SK-N-SH treated with all-trans-retinoic acid at 6 μM for 48 hours (cell line): ENCODE measurements at regions not wholly inside any gene's neighbourhood (a gene's known extent, or its start where the extent isn't known, plus 50 kb on each side); places are given as distances from the start of the nearest gene placed in this dataset.

ENCODE experiments used
- ATAC-seq: fragments of 200-7000 bp; cut with Tn5 transposase; 3 replicates; pipeline ENCODE4 v1.9.1; 2020; ENCODE audit warnings: mild to moderate bottlenecking, moderate library complexity
- ARNTL ChIP-seq: fragments of 450-650 bp; formaldehyde crosslinking; IDR thresholded peaks from 2 replicates; pipeline ENCODE4 v1.5.0; 2020; ENCODE audit warnings: low read depth, mild to moderate bottlenecking, moderate library complexity, borderline replicate concordance
- BACH2 ChIP-seq: fragments of 250-450 bp; sonication (Bioruptor Pico); IDR thresholded peaks from 2 replicates; pipeline ENCODE4 v1.9.0; 2021; ENCODE audit warnings: mild to moderate bottlenecking, borderline replicate concordance
- CSDC2 ChIP-seq: fragments of 250-450 bp; sonication (Bioruptor Pico); IDR thresholded peaks from 2 replicates; pipeline ENCODE4 v1.5.0; 2020; ENCODE audit warnings: mild to moderate bottlenecking, moderate library complexity
- ESRRG ChIP-seq: fragments of 250-450 bp; sonication (Bioruptor Pico); IDR thresholded peaks from 2 replicates; pipeline ENCODE4 v1.6.1; 2021; ENCODE audit warnings: mild to moderate bottlenecking
- ISL1 ChIP-seq: fragments of 250-450 bp; sonication (Bioruptor Pico); IDR thresholded peaks from 2 replicates; pipeline ENCODE4 v2.1.2; 2022; ENCODE audit warnings: mild to moderate bottlenecking, moderate library complexity
- PPARA ChIP-seq: fragments of 250-450 bp; sonication (Bioruptor Pico); IDR thresholded peaks from 2 replicates; pipeline ENCODE4 v1.5.0; 2020; ENCODE audit warnings: mild to moderate bottlenecking, borderline replicate concordance
- RARB ChIP-seq: fragments of 250-450 bp; sonication (Bioruptor Pico); IDR thresholded peaks from 2 replicates; pipeline ENCODE4 v1.8.0; 2021; ENCODE audit warnings: mild to moderate bottlenecking, moderate library complexity
- SNAI2 ChIP-seq: fragments of 250-450 bp; sonication (Bioruptor Pico); IDR thresholded peaks from 2 replicates; pipeline ENCODE4 v1.5.0; 2020; ENCODE audit warnings: mild to moderate bottlenecking, moderate library complexity
- TCF4 ChIP-seq: fragments of 250-450 bp; sonication (Bioruptor Pico); IDR thresholded peaks from 2 replicates; pipeline ENCODE4 v1.8.0; 2021; ENCODE audit warnings: mild to moderate bottlenecking, moderate library complexity, borderline replicate concordance
- TOX ChIP-seq: fragments of 250-450 bp; sonication (Bioruptor Pico); IDR thresholded peaks from 2 replicates; pipeline ENCODE4 v1.8.0; 2021; ENCODE audit warnings: mild to moderate bottlenecking, moderate library complexity, borderline replicate concordance
- ZC3H10 ChIP-seq: fragments of 250-450 bp; sonication (Bioruptor Pico); IDR thresholded peaks from 2 replicates; pipeline ENCODE4 v1.5.1; 2021; ENCODE audit warnings: mild to moderate bottlenecking, moderate library complexity
- ZFP3 ChIP-seq: fragments of 250-450 bp; sonication (Bioruptor Pico); IDR thresholded peaks from 2 replicates; pipeline ENCODE4 v1.5.0; 2020; ENCODE audit warnings: mild to moderate bottlenecking, moderate library complexity
- ZFP30 ChIP-seq: fragments of 450-650 bp; formaldehyde crosslinking; IDR thresholded peaks from 2 replicates; pipeline ENCODE4 v1.5.0; 2022; ENCODE audit warnings: mild to moderate bottlenecking, moderate library complexity
- ZNF565 ChIP-seq: fragments of 450-650 bp; formaldehyde crosslinking; conservative IDR thresholded peaks from 2 replicates; pipeline ENCODE4 v1.5.0; 2020; ENCODE audit warnings: low read depth, mild to moderate bottlenecking, moderate library complexity
- ZNF70 ChIP-seq: fragments of 450-650 bp; formaldehyde crosslinking; IDR thresholded peaks from 2 replicates; pipeline ENCODE4 v1.5.0; 2020; ENCODE audit warnings: mild to moderate bottlenecking, moderate library complexity
- ZNF8 ChIP-seq: fragments of 450-650 bp; formaldehyde crosslinking; IDR thresholded peaks from 2 replicates; pipeline ENCODE4 v1.5.0; 2020; ENCODE audit warnings: mild to moderate bottlenecking, moderate library complexity
- TF ChIP-seq, protein P1 (sequence below): fragments of 250-450 bp; sonication (Bioruptor Pico); IDR thresholded peaks from 2 replicates; pipeline ENCODE4 v1.8.0; 2021; ENCODE audit warnings: low read depth, mild to moderate bottlenecking, moderate library complexity, borderline replicate concordance
- TF ChIP-seq, protein P2 (sequence below): fragments of 250-450 bp; sonication (Bioruptor Pico); IDR thresholded peaks from 2 replicates; pipeline ENCODE4 v1.8.0; 2020; ENCODE audit warnings: mild to moderate bottlenecking, moderate library complexity, borderline replicate concordance
- TF ChIP-seq, protein P3 (sequence below): fragments of 250-450 bp; sonication (Bioruptor Pico); IDR thresholded peaks from 2 replicates; pipeline ENCODE4 v1.5.1; 2020; ENCODE audit warnings: low read depth, mild to moderate bottlenecking, moderate library complexity
- TF ChIP-seq, protein P4 (sequence below): fragments of 250-450 bp; sonication (Bioruptor Pico); IDR thresholded peaks from 2 replicates; pipeline ENCODE4 v1.5.0; 2020; ENCODE audit warnings: mild to moderate bottlenecking, moderate library complexity
- TF ChIP-seq, protein P5 (sequence below): fragments of 250-450 bp; sonication (Bioruptor Pico); IDR thresholded peaks from 2 replicates; pipeline ENCODE4 v1.5.1; 2021; ENCODE audit warnings: mild to moderate bottlenecking, moderate library complexity

DNA sequence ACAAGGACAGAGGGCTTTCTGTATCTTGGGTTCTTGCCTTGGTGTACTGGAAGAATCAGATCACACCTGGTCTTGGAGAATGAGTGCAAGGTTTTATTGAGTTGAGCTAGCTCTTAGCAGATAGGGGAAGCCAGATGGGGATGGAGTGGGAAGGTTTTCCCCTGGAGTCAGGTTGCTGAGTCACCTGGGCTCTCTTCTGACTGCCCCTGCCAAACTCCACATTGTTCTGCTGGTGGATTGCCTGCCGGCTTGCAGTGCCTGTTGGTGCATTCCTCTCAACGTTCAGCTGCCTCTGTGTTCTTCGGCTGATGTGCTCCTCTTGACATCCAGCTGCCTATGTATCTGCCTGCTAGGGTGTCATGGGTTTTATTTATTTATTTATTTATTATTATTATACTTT is 1431.1 kb downstream of the CDH8 start (continued):
- TF ChIP-seq, protein P1, sequence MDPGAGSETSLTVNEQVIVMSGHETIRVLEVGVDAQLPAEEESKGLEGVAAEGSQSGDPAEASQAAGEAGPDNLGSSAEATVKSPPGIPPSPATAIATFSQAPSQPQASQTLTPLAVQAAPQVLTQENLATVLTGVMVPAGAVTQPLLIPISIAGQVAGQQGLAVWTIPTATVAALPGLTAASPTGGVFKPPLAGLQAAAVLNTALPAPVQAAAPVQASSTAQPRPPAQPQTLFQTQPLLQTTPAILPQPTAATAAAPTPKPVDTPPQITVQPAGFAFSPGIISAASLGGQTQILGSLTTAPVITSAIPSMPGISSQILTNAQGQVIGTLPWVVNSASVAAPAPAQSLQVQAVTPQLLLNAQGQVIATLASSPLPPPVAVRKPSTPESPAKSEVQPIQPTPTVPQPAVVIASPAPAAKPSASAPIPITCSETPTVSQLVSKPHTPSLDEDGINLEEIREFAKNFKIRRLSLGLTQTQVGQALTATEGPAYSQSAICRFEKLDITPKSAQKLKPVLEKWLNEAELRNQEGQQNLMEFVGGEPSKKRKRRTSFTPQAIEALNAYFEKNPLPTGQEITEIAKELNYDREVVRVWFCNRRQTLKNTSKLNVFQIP (CRISPR knock-in tag): no peak
- TF ChIP-seq ESRRG (CRISPR knock-in tag) (no peak), ZNF70 (CRISPR knock-in tag) (no peak), ZNF8 (CRISPR knock-in tag) (no peak)
- TF ChIP-seq, all 23 proteins: peak for 0

DNA sequence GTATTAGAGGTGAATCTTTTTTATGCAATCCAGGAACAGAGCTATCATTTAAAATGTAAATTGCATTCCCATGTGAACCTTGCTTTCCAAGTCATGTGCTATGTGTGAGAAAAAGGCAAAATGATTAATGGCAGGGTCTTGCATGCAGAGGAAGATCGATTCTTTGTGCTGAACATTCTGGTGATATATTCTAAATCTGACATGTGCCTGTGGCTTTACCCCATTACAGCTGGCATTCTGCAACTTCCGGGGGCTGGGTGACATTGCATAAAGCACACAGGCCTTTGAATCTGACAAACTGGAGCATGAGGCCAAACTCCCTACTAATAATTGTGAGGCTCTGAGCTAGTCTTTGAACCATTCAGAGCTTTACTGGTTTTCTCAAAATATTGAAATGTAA is 1449.7 kb downstream of the CDH8 start:
- ATAC-seq: no peak

DNA sequence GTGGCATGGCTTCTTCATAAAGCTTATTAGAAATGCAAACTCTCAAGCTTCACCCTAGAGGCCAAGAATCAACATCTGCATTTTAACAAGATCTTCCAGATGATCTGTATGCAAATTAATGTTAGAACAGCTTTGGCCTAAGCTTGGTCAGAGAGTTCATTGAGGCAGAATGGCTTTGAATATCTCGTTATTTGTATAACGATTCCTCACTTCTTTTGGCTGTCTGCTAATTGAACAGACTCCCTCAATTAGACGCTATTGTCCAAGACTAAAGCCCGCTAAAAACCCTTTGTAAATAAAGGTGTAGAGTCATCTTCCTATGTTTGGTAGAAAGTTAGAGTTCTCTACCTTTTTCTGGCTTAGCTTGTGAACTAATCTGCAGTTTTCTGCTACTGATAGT is 1453.7 kb downstream of the CDH8 start:
- no peak for ATAC-seq
- TF ChIP-seq RARB (CRISPR knock-in tag) (no peak), ARNTL (CRISPR knock-in tag) (no peak), ZFP30 (no peak), ZNF8 (CRISPR knock-in tag) (no peak), ZFP3 (no peak), ZNF565 (CRISPR knock-in tag) (no peak), BACH2 (CRISPR knock-in tag) (no peak), PPARA (CRISPR knock-in tag) (no peak)
- TF ChIP-seq, protein P2, sequence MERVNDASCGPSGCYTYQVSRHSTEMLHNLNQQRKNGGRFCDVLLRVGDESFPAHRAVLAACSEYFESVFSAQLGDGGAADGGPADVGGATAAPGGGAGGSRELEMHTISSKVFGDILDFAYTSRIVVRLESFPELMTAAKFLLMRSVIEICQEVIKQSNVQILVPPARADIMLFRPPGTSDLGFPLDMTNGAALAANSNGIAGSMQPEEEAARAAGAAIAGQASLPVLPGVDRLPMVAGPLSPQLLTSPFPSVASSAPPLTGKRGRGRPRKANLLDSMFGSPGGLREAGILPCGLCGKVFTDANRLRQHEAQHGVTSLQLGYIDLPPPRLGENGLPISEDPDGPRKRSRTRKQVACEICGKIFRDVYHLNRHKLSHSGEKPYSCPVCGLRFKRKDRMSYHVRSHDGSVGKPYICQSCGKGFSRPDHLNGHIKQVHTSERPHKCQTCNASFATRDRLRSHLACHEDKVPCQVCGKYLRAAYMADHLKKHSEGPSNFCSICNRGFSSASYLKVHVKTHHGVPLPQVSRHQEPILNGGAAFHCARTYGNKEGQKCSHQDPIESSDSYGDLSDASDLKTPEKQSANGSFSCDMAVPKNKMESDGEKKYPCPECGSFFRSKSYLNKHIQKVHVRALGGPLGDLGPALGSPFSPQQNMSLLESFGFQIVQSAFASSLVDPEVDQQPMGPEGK (CRISPR knock-in tag): no peak
- TF ChIP-seq, protein P1 (CRISPR knock-in tag): no peak

More for the DNA sequence above, 1449.7 kb downstream of the CDH8 start:
- TF ChIP-seq ISL1 (no peak), ZC3H10 (CRISPR knock-in tag) (no peak), ESRRG (CRISPR knock-in tag) (no peak), ZFP3 (no peak), CSDC2 (CRISPR knock-in tag) (no peak), PPARA (CRISPR knock-in tag) (no peak), ARNTL (CRISPR knock-in tag) (no peak), ZFP30 (no peak), SNAI2 (CRISPR knock-in tag) (no peak), TCF4 (CRISPR knock-in tag) (no peak), BACH2 (CRISPR knock-in tag) (no peak), TOX (CRISPR knock-in tag) (no peak)
- TF ChIP-seq, protein P3, sequence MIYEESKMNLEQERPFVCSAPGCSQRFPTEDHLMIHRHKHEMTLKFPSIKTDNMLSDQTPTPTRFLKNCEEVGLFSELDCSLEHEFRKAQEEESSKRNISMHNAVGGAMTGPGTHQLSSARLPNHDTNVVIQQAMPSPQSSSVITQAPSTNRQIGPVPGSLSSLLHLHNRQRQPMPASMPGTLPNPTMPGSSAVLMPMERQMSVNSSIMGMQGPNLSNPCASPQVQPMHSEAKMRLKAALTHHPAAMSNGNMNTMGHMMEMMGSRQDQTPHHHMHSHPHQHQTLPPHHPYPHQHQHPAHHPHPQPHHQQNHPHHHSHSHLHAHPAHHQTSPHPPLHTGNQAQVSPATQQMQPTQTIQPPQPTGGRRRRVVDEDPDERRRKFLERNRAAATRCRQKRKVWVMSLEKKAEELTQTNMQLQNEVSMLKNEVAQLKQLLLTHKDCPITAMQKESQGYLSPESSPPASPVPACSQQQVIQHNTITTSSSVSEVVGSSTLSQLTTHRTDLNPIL (CRISPR knock-in tag): no peak
- TF ChIP-seq, protein P4, sequence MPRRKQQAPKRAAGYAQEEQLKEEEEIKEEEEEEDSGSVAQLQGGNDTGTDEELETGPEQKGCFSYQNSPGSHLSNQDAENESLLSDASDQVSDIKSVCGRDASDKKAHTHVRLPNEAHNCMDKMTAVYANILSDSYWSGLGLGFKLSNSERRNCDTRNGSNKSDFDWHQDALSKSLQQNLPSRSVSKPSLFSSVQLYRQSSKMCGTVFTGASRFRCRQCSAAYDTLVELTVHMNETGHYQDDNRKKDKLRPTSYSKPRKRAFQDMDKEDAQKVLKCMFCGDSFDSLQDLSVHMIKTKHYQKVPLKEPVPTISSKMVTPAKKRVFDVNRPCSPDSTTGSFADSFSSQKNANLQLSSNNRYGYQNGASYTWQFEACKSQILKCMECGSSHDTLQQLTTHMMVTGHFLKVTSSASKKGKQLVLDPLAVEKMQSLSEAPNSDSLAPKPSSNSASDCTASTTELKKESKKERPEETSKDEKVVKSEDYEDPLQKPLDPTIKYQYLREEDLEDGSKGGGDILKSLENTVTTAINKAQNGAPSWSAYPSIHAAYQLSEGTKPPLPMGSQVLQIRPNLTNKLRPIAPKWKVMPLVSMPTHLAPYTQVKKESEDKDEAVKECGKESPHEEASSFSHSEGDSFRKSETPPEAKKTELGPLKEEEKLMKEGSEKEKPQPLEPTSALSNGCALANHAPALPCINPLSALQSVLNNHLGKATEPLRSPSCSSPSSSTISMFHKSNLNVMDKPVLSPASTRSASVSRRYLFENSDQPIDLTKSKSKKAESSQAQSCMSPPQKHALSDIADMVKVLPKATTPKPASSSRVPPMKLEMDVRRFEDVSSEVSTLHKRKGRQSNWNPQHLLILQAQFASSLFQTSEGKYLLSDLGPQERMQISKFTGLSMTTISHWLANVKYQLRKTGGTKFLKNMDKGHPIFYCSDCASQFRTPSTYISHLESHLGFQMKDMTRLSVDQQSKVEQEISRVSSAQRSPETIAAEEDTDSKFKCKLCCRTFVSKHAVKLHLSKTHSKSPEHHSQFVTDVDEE (CRISPR knock-in tag): no peak
- TF ChIP-seq, protein P2 (CRISPR knock-in tag): no peak
- TF ChIP-seq, protein P1 (CRISPR knock-in tag): no peak
- TF ChIP-seq, protein P5, sequence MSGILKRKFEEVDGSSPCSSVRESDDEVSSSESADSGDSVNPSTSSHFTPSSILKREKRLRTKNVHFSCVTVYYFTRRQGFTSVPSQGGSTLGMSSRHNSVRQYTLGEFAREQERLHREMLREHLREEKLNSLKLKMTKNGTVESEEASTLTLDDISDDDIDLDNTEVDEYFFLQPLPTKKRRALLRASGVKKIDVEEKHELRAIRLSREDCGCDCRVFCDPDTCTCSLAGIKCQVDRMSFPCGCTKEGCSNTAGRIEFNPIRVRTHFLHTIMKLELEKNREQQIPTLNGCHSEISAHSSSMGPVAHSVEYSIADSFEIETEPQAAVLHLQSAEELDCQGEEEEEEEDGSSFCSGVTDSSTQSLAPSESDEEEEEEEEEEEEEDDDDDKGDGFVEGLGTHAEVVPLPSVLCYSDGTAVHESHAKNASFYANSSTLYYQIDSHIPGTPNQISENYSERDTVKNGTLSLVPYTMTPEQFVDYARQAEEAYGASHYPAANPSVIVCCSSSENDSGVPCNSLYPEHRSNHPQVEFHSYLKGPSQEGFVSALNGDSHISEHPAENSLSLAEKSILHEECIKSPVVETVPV (CRISPR knock-in tag): no peak
